ENCODE measurements at regions not wholly inside any gene's neighbourhood (a gene's known extent, or its start where the extent isn't known, plus 50 kb on each side); places are given as distances from the start of the nearest gene placed in this dataset.

GRCh38 chr7:68813551-68814080 is 784.7 kb upstream of the AUTS2 start:
- Histone ChIP-seq H3K27me3 (ENCODE audit: low read depth) (peaks cover 28% of the 10 kb centered on the region), H3K4me3 (no peak overlapping the region), H3K9me3 (replicated peaks) (peaks cover 2% of the 10 kb centered on the region), H3K36me3 (no peaks in the 10 kb centered on the region), H3K27ac (replicated peaks) (no peak overlapping the region), H3K4me1 (no peaks in the 10 kb centered on the region)
- no peak for DNase-seq
- intact Hi-C loops (cut with micrococcal nuclease) = no loop called here
- TF ChIP-seq, protein P1, sequence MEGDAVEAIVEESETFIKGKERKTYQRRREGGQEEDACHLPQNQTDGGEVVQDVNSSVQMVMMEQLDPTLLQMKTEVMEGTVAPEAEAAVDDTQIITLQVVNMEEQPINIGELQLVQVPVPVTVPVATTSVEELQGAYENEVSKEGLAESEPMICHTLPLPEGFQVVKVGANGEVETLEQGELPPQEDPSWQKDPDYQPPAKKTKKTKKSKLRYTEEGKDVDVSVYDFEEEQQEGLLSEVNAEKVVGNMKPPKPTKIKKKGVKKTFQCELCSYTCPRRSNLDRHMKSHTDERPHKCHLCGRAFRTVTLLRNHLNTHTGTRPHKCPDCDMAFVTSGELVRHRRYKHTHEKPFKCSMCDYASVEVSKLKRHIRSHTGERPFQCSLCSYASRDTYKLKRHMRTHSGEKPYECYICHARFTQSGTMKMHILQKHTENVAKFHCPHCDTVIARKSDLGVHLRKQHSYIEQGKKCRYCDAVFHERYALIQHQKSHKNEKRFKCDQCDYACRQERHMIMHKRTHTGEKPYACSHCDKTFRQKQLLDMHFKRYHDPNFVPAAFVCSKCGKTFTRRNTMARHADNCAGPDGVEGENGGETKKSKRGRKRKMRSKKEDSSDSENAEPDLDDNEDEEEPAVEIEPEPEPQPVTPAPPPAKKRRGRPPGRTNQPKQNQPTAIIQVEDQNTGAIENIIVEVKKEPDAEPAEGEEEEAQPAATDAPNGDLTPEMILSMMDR (IDR thresholded peaks at IDR 0.05; ENCODE audit: borderline replicate concordance) = no peak

GRCh38 chr7:68816491-68816890 is 781.8 kb upstream of the AUTS2 start:
- H3K4me1 ChIP-seq = no peaks in the 10 kb centered on the region
- H3K4me3 ChIP-seq = no peak overlapping the region
- no peak for DNase-seq
- peaks cover 51% of the 10 kb centered on the region for H3K27me3 ChIP-seq (ENCODE audit: low read depth)
- intact Hi-C loops (cut with micrococcal nuclease) = no loop called here
- TF ChIP-seq, protein P1 (IDR thresholded peaks at IDR 0.05; ENCODE audit: borderline replicate concordance) = no peak
- H3K27ac ChIP-seq (replicated peaks) = no peak overlapping the region
- H3K36me3 ChIP-seq = no peaks in the 10 kb centered on the region
- H3K9me3 ChIP-seq (replicated peaks) = peaks cover 8% of the 10 kb centered on the region

DNA sequence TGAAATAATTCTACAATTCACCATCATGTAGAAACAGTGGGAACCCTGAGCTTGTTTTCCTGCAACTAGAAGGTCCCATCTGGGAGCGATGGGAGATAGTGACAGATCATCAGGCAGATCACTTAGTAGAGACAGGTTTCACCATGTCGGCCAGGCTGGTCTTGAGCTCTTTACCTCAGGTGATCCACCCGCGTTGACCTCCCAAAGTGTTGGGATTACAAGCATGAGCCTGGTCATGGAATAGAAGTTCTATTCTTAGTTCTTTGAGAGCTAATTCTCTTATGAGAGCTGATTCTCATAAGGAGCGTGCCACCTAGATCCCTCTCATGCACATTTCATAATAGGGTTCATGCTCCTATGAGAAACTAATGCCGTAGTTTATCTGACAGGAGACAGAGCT is 778.0 kb upstream of the AUTS2 start:
- no peaks in the 10 kb centered on the region for H3K4me1 ChIP-seq
- no peak overlapping the region for H3K4me3 ChIP-seq
- H3K27me3 ChIP-seq (ENCODE audit: low read depth) = peaks cover 36% of the 10 kb centered on the region
- H3K9me3 ChIP-seq (replicated peaks) = peaks cover 27% of the 10 kb centered on the region
- DNase-seq = no peak
- intact Hi-C loops (cut with micrococcal nuclease) = no loop called here
- H3K27ac ChIP-seq (replicated peaks) = no peak overlapping the region
- TF ChIP-seq, protein P1 (IDR thresholded peaks at IDR 0.05; ENCODE audit: borderline replicate concordance) = no peak
- no peaks in the 10 kb centered on the region for H3K36me3 ChIP-seq

DNA sequence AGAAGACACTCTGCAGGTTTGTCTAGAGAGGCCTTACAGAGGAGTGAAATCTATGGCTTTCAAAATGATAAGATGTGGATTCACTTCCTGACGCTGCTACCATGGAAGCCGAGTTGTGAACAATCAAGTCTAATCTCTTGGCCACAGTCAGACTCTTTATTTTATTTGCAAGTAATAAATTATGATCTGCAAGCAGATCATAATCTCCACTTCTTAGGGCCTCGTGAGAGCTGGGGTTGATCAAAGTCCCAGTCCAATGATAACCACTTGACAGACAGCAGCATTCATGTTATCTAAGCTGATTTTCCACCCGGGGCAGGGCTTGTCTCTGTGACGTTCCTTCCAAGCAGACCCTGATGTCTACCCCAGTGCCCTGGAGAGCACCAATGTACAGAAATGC is 776.4 kb upstream of the AUTS2 start:
- TF ChIP-seq, protein P1 (IDR thresholded peaks at IDR 0.05; ENCODE audit: borderline replicate concordance) = no peak
- Histone ChIP-seq H3K27ac (replicated peaks) (no peak overlapping the region), H3K4me3 (no peak overlapping the region), H3K27me3 (ENCODE audit: low read depth) (peaks cover 31% of the 10 kb centered on the region), H3K36me3 (no peaks in the 10 kb centered on the region), H3K9me3 (replicated peaks) (peaks cover 27% of the 10 kb centered on the region), H3K4me1 (no peaks in the 10 kb centered on the region)
- no peak for DNase-seq
- intact Hi-C loops (cut with micrococcal nuclease) = no loop called here

GRCh38 chr7:68823996-68824780 is 774.1 kb upstream of the AUTS2 start:
- TF ChIP-seq, protein P1 (IDR thresholded peaks at IDR 0.05; ENCODE audit: borderline replicate concordance) = no peak
- H3K4me1 ChIP-seq = no peaks in the 10 kb centered on the region
- no peaks in the 10 kb centered on the region for H3K36me3 ChIP-seq
- DNase-seq = no peak
- H3K27me3 ChIP-seq (ENCODE audit: low read depth) = peaks cover 39% of the 10 kb centered on the region
- H3K9me3 ChIP-seq (replicated peaks) = peaks cover 19% of the 10 kb centered on the region
- intact Hi-C loops (cut with micrococcal nuclease) = no loop called here
- no peak overlapping the region for H3K27ac ChIP-seq (replicated peaks)
- no peak overlapping the region for H3K4me3 ChIP-seq
